ENCODE measurements at regions not wholly inside any gene's neighbourhood (a gene's known extent, or its start where the extent isn't known, plus 50 kb on each side); places are given as distances from the start of the nearest gene placed in this dataset.

- TF ChIP-seq CTCF (IDR thresholded peaks at IDR 0.05; ENCODE audit: low read length) (no peak), EZH2 (optimal IDR thresholded peaks at IDR 0.05; ENCODE audit: low read depth, low read length) (no peak), EZH2phosphoT487 (IDR thresholded peaks at IDR 0.05; ENCODE audit: low read length) (no peak)
Observed at GRCh38 chr20:11581271-11581670, 336.4 kb upstream of the BTBD3 start.
